AG08396 (cell line): ENCODE measurements at regions not wholly inside any gene's neighbourhood (a gene's known extent, or its start where the extent isn't known, plus 50 kb on each side); places are given as distances from the start of the nearest gene placed in this dataset.
A peak's percentile ranks its signal among the peaks of the same experiment; 100 is the strongest.
"Not testable (repeated sequence)": the region's sequence is repeated elsewhere in the genome, so short reads cannot be mapped to it uniquely, and the experiment has no call there.

Experiments
- DNase-seq: peaks from one replicate; pipeline ENCODE4 v3.0.0; 2012; ENCODE audit warnings: low spot score, mixed read lengths

- no peak for DNase-seq
Observed at GRCh38 chr1:66460776-66461175, 73.2 kb upstream of the SGIP1 start.

GRCh38 chr1:66462313-66462712 lies 71.6 kb upstream of the SGIP1 start:
- no peak for DNase-seq

- DNase-seq = no peak
Observed at GRCh38 chr1:66464351-66464750, 69.6 kb upstream of the SGIP1 start.

GRCh38 chr1:66464802-66465201 lies 69.2 kb upstream of the SGIP1 start:
- DNase-seq = peak; percentile 81

- DNase-seq = peak; percentile 46
Observed at GRCh38 chr1:66466695-66467094, 67.3 kb upstream of the SGIP1 start.

- no peak for DNase-seq
Observed at GRCh38 chr1:66468722-66469121, 65.2 kb upstream of the SGIP1 start.

- no peak for DNase-seq
Observed at GRCh38 chr1:66475940-66476339, 58.0 kb upstream of the SGIP1 start.

- DNase-seq = no peak
Observed at GRCh38 chr1:66476774-66477173, 57.2 kb upstream of the SGIP1 start.

- DNase-seq = peak; percentile 38
Observed at GRCh38 chr1:66478116-66478515, 55.8 kb upstream of the SGIP1 start.

- DNase-seq = no peak
Observed at GRCh38 chr1:66480162-66480561, 53.8 kb upstream of the SGIP1 start.

- not testable (repeated sequence) for DNase-seq
Observed at GRCh38 chr1:66481215-66481614, 52.7 kb upstream of the SGIP1 start.
